ENCODE measurements at regions not wholly inside any gene's neighbourhood (a gene's known extent, or its start where the extent isn't known, plus 50 kb on each side); places are given as distances from the start of the nearest gene placed in this dataset.

DNA sequence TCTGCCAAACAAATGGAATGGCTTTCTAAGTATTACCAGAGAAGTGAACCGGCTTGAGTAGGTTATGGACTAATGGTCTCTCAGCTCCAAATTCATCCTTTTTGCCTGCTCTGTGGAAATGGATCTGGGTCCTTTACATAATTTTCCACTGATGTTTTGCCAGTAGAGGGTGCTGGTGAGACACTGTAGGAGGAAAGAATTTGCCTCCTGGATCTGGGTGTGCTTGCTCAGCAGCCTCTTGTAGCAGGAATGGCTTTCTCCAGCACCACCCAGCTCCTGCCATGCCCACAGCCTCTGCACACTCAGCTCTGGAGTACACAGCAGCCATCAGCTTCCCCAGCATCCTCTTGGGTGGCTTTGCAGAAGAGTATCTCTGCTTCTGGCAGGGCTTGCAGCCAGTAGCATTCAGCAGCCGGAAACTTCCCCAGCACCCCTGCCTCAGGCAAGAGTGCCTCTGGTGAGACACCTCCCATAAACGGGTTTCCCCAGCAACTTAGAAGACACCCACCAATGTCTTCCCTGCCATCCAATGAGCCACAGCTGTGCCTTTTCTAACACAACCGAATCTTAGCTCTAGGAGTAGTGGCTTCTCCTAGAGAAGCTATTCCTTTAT is 235.0 kb upstream of the PLPP4 start:
- TF ChIP-seq POLR2A (IDR thresholded peaks at IDR 0.05) (no peak), EP300 (IDR thresholded peaks at IDR 0.05; ENCODE audit: low read depth) (no peak)
